ENCODE measurements at regions not wholly inside any gene's neighbourhood (a gene's known extent, or its start where the extent isn't known, plus 50 kb on each side); places are given as distances from the start of the nearest gene placed in this dataset.

DNA sequence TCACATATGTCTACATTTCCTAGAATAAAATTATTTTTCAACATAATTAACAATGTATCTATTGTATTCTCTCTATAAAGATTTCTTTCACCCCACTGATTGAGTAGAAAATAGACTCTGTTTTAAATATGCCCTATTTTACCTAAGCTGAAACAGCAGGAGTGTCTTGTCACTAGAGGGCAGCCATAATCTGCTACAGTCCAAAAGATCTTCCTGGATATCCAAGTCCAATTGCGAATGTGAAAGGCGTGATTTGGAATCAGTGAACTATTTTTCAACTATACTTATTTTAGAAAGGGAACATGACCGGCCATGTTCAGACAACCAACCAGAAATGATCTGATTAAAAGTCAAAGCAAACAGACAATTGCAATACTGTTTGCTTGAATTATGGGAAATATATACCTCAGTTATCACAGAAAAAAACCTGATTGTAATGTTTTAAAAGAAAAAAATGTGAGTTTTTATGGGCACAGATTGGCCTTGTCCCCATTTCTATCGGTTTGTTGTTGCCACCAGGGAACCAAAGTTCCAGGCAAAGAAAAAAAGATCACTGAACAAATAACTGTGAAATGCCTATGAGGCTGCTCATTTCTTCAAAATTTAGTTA, 1211.0 kb upstream of the ADGRL4 start:
- TF ChIP-seq, protein P1, sequence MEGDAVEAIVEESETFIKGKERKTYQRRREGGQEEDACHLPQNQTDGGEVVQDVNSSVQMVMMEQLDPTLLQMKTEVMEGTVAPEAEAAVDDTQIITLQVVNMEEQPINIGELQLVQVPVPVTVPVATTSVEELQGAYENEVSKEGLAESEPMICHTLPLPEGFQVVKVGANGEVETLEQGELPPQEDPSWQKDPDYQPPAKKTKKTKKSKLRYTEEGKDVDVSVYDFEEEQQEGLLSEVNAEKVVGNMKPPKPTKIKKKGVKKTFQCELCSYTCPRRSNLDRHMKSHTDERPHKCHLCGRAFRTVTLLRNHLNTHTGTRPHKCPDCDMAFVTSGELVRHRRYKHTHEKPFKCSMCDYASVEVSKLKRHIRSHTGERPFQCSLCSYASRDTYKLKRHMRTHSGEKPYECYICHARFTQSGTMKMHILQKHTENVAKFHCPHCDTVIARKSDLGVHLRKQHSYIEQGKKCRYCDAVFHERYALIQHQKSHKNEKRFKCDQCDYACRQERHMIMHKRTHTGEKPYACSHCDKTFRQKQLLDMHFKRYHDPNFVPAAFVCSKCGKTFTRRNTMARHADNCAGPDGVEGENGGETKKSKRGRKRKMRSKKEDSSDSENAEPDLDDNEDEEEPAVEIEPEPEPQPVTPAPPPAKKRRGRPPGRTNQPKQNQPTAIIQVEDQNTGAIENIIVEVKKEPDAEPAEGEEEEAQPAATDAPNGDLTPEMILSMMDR (IDR thresholded peaks at IDR 0.05; ENCODE audit: insufficient read depth, low read length, poor library complexity, severe bottlenecking), result peak; percentile 41
- H3K36me3 ChIP-seq (ENCODE audit: control insufficient read depth, insufficient read depth, low read length), result no peaks in the 10 kb centered on the region
- H3K27me3 ChIP-seq (replicated peaks; ENCODE audit: control insufficient read depth, insufficient read depth, low read length), result no peaks in the 10 kb centered on the region
- no peak overlapping the region for H3K4me3 ChIP-seq (replicated peaks; ENCODE audit: low read depth, low read length)
- no peak for DNase-seq (ENCODE audit: extremely low read depth, insufficient read length)

DNA sequence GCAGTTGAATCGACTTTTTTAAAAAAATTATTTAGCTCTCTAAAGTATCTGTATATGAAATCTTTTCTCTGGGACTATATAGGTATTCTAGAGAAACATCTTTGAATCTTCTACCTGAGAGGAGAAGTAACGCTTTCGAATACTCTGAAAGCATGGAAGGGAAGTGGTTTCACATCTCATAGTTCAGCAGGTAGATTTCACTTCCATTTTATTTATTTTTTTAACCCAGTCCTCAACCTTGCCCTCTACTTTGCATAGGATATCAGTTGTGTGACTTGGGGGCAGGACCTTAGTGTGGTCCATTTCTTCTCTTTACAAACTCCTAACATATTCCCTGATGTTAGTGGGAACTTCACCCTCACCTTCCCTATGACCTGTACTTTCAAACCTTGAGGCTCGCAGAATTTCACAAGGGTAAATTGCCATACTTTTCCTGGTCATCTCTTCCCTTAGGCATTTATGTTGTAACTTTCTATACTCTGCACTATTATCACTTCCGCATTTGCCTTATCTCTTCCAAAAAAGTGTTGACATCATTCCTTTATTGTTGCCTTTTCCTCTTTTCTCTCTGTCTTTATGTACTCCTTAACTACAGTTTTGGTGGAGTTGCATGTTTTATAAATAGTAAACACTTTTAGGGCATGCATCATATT, 1208.5 kb upstream of the ADGRL4 start:
- DNase-seq (ENCODE audit: extremely low read depth, insufficient read length), result no peak
- no peak overlapping the region for H3K4me3 ChIP-seq (replicated peaks; ENCODE audit: low read depth, low read length)
- no peaks in the 10 kb centered on the region for H3K27me3 ChIP-seq (replicated peaks; ENCODE audit: control insufficient read depth, insufficient read depth, low read length)
- H3K36me3 ChIP-seq (ENCODE audit: control insufficient read depth, insufficient read depth, low read length), result no peaks in the 10 kb centered on the region
- TF ChIP-seq, protein P1 (IDR thresholded peaks at IDR 0.05; ENCODE audit: insufficient read depth, low read length, poor library complexity, severe bottlenecking), result no peak

DNA sequence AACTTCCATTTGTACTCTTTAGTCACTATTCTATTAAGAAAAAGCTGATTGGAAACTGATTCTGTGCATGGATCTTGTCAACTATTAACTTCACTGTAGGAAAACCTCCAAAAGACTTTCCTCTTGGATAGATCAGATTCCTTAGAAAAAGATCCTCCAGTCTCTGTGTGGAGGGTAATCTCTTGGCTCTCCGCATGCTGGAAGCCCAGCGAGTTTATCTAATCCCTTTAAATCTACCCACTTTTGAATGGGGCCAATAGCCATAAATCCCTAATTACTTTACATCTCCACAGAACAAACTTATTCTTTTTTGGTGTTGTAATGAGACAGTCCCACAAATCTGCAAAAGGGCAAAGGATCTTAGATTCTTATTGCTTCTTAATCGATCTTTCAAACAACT, 1206.4 kb upstream of the ADGRL4 start:
- TF ChIP-seq, protein P1 (IDR thresholded peaks at IDR 0.05; ENCODE audit: insufficient read depth, low read length, poor library complexity, severe bottlenecking), result no peak
- Histone ChIP-seq H3K36me3 (ENCODE audit: control insufficient read depth, insufficient read depth, low read length) (no peaks in the 10 kb centered on the region), H3K27me3 (replicated peaks; ENCODE audit: control insufficient read depth, insufficient read depth, low read length) (no peaks in the 10 kb centered on the region), H3K4me3 (replicated peaks; ENCODE audit: low read depth, low read length) (no peak overlapping the region)
- no peak for DNase-seq (ENCODE audit: extremely low read depth, insufficient read length)

DNA sequence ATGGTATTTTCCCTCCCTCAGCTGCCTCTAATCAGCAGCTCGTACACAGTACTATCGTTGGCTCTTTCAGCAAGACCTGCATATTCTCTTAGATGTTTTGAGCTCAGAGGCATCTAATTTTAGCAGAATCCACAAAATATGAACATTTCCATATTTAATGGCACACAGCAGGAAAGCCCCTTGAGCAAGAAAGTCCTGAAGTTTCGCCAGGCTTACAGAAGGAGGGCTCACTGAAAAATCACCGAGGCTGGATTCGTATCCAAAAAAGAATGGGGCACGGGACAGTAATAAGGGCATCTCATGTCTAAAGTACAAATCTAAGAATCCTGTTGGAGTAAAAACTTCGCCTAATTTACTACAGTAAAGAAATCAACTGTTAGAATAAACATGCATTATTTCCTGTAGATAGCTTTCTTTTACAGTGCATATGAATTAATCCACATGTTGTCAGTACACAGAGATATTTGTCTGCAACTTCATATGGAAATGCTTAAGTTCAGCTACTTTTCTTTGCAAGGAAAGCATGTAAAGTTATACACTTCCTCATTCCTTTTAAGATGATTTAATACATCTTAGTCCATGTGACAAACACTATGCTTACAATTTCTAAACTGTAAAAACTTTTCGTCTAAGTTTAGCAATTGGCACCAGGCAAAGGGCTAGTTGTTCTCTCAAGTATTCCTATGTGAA, 1205.3 kb upstream of the ADGRL4 start:
- TF ChIP-seq, protein P1 (IDR thresholded peaks at IDR 0.05; ENCODE audit: insufficient read depth, low read length, poor library complexity, severe bottlenecking), result no peak
- Histone ChIP-seq H3K27me3 (replicated peaks; ENCODE audit: control insufficient read depth, insufficient read depth, low read length) (no peaks in the 10 kb centered on the region), H3K4me3 (replicated peaks; ENCODE audit: low read depth, low read length) (no peak overlapping the region), H3K36me3 (ENCODE audit: control insufficient read depth, insufficient read depth, low read length) (no peaks in the 10 kb centered on the region)
- no peak for DNase-seq (ENCODE audit: extremely low read depth, insufficient read length)

DNA sequence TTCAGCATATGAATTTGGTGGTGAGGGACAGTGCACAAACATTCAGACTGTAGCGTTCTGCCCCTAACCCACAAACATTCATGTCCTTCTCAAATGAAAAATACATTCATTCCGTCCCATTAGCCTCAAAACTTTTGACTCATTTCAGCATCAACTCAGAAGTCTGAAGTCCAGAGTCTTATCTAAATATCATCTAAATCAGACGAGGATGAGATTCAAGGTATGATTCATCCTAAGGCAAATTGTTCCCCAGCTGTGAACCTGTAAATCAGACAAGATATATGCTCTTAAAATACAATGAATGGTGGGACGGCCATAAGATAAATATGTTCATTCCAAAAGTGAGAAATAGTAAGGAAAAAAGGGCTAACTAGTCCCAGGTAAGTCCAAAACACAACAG, 1195.6 kb upstream of the ADGRL4 start:
- Histone ChIP-seq H3K27me3 (replicated peaks; ENCODE audit: control insufficient read depth, insufficient read depth, low read length) (no peaks in the 10 kb centered on the region), H3K4me3 (replicated peaks; ENCODE audit: low read depth, low read length) (no peak overlapping the region), H3K36me3 (ENCODE audit: control insufficient read depth, insufficient read depth, low read length) (no peaks in the 10 kb centered on the region)
- DNase-seq (ENCODE audit: extremely low read depth, insufficient read length), result no peak
- TF ChIP-seq, protein P1 (IDR thresholded peaks at IDR 0.05; ENCODE audit: insufficient read depth, low read length, poor library complexity, severe bottlenecking), result no peak

Measured in GM06990 (cell line).